T-helper 9 cell (primary cell): ENCODE measurements at regions not wholly inside any gene's neighbourhood (a gene's known extent, or its start where the extent isn't known, plus 50 kb on each side); places are given as distances from the start of the nearest gene placed in this dataset.

Source experiments
- DNase-seq: peaks from one replicate; pipeline ENCODE4 v3.0.0-alpha.2; 2020

DNA sequence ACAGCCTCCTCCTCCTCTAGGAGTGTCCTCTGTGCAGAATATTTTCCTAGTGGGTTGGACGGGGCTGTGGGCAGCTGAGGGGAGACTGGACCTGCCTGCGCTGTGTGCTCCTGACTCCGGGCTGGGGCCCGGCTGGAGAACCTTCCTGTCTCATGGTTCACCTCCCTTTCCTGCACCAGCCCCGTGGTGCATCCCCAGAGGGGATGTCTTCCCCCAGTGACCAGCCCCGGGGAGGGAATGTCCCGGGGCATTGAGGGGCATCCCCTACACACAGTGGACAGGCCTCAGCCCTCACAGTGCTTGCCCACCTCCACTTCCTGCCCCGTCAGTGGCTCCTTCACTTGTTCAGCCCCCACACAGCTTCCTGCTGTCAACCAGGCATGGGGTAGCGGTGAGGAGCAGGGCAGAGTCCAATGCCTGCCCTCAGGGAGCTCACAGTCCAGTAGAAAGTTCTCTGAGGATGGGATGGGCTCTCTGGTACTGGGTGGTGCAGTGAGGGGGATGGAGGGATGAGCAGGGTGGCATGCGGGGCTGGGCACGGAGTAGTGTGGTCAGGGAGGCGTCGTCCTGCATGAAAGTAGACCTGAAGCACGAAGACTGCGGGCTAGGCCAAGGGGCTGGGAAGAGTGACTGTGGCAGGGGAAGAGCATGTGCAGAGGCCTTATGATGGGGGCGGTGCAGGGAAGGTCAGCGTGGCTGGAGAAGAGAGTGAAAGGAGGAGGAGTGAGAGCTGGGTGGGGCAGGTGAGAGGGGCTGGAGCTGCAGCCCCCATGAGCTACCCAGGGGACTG, 52.1 kb upstream of the PITX1 start:
- DNase-seq = no peak

DNA sequence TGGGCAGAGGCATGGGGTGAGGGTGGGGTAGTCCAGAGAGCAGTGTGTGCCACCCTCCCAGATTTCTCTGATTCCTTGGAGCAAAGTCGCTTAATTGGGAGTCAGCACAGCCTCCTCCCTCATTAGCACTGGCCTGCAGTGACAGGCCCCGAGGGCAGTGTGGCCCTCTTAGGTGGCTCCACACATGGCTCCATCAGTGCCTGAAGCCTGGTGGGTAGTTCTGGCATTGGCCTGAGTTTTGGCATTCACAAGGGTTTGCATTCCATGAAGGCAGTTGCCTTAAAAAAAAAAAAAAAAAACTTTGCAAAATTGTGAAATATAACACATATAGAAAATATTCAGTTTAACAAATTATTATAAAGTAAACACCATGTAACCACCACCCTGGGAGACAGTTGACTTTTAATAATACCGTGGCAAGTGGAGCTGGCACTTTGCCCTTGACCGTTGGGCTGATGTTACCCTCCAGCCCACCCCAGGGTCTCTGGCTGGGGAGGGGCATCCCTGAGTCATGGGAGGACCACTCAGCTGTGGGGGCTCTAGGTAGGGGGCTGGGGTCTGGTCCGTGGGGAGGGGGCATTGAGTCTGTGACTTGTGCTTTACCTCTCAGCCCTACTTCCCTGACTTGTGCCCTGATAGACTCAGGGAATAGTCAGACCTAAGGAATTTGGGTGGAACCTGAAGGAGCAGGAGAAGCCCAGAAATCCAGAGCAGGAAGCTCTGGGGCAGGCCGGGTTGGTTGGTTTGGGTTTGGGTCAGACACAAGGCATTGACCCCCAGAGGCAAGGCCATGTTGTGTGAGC, 51.3 kb upstream of the PITX1 start:
- DNase-seq = no peak
